ENCODE measurements at regions not wholly inside any gene's neighbourhood (a gene's known extent, or its start where the extent isn't known, plus 50 kb on each side); places are given as distances from the start of the nearest gene placed in this dataset.

DNA sequence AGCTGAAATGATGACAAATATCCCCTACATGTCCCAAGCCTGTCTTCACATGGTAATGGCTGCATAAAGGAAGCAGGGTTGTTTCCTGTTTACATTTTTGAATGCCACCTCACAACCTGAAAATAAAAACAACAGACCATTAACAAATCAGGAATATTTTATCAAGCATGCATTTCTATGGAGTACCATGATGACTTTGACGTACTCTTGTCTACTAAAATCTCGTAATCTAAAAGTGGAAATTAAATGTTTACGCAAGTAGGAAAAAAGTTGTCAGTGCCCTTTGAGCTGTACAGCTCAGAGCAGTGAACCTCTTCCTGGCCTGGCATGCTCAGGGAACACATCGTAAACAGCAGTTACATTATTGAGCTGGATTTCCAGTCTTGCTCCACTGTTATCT is 194.1 kb downstream of the INHBA start:
- TF ChIP-seq SIX5 (IDR thresholded peaks at IDR 0.05; ENCODE audit: low read depth, low read length, severe bottlenecking), result no peak
- TF ChIP-seq FOXM1 (IDR thresholded peaks at IDR 0.05; ENCODE audit: low read depth, low read length), result no peak
- TF ChIP-seq POLR2A (IDR thresholded peaks at IDR 0.05; ENCODE audit: low read depth, low read length), result no peak
- TF ChIP-seq MAX (IDR thresholded peaks at IDR 0.05; ENCODE audit: low read depth, low read length), result no peak
- TF ChIP-seq, protein P1, sequence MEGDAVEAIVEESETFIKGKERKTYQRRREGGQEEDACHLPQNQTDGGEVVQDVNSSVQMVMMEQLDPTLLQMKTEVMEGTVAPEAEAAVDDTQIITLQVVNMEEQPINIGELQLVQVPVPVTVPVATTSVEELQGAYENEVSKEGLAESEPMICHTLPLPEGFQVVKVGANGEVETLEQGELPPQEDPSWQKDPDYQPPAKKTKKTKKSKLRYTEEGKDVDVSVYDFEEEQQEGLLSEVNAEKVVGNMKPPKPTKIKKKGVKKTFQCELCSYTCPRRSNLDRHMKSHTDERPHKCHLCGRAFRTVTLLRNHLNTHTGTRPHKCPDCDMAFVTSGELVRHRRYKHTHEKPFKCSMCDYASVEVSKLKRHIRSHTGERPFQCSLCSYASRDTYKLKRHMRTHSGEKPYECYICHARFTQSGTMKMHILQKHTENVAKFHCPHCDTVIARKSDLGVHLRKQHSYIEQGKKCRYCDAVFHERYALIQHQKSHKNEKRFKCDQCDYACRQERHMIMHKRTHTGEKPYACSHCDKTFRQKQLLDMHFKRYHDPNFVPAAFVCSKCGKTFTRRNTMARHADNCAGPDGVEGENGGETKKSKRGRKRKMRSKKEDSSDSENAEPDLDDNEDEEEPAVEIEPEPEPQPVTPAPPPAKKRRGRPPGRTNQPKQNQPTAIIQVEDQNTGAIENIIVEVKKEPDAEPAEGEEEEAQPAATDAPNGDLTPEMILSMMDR (IDR thresholded peaks at IDR 0.05 in 2 of 3, conservative IDR thresholded peaks at IDR 0.05 in 1 of 3; ENCODE audit: control insufficient read depth in 2 of 3, extremely low read depth in 1 of 3, insufficient read depth in 1 of 3, low read depth in 3 of 3, low read length in 3 of 3), result no peak
- TF ChIP-seq BMI1 (IDR thresholded peaks at IDR 0.05; ENCODE audit: borderline replicate concordance), result no peak
- TF ChIP-seq ESRRA (IDR thresholded peaks at IDR 0.05; ENCODE audit: low read length), result no peak
- TF ChIP-seq EP300 (IDR thresholded peaks at IDR 0.05; ENCODE audit: borderline replicate concordance in 1 of 2, control insufficient read depth in 1 of 2, low read depth in 2 of 2, low read length in 2 of 2), result no peak
- no peak for TF ChIP-seq EZH2 (IDR thresholded peaks at IDR 0.05; ENCODE audit: borderline replicate concordance, control insufficient read depth, low read depth, low read length)
- TF ChIP-seq SREBF1 (IDR thresholded peaks at IDR 0.05; ENCODE audit: low read length), result no peak
- TF ChIP-seq, protein P2, sequence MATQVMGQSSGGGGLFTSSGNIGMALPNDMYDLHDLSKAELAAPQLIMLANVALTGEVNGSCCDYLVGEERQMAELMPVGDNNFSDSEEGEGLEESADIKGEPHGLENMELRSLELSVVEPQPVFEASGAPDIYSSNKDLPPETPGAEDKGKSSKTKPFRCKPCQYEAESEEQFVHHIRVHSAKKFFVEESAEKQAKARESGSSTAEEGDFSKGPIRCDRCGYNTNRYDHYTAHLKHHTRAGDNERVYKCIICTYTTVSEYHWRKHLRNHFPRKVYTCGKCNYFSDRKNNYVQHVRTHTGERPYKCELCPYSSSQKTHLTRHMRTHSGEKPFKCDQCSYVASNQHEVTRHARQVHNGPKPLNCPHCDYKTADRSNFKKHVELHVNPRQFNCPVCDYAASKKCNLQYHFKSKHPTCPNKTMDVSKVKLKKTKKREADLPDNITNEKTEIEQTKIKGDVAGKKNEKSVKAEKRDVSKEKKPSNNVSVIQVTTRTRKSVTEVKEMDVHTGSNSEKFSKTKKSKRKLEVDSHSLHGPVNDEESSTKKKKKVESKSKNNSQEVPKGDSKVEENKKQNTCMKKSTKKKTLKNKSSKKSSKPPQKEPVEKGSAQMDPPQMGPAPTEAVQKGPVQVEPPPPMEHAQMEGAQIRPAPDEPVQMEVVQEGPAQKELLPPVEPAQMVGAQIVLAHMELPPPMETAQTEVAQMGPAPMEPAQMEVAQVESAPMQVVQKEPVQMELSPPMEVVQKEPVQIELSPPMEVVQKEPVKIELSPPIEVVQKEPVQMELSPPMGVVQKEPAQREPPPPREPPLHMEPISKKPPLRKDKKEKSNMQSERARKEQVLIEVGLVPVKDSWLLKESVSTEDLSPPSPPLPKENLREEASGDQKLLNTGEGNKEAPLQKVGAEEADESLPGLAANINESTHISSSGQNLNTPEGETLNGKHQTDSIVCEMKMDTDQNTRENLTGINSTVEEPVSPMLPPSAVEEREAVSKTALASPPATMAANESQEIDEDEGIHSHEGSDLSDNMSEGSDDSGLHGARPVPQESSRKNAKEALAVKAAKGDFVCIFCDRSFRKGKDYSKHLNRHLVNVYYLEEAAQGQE (IDR thresholded peaks at IDR 0.05; ENCODE audit: low read depth, low read length), result no peak

Data from GM12878 (cell line).